ENCODE measurements at regions not wholly inside any gene's neighbourhood (a gene's known extent, or its start where the extent isn't known, plus 50 kb on each side); places are given as distances from the start of the nearest gene placed in this dataset.
"Not testable (repeated sequence)": the region's sequence is repeated elsewhere in the genome, so short reads cannot be mapped to it uniquely, and the experiment has no call there.

DNA sequence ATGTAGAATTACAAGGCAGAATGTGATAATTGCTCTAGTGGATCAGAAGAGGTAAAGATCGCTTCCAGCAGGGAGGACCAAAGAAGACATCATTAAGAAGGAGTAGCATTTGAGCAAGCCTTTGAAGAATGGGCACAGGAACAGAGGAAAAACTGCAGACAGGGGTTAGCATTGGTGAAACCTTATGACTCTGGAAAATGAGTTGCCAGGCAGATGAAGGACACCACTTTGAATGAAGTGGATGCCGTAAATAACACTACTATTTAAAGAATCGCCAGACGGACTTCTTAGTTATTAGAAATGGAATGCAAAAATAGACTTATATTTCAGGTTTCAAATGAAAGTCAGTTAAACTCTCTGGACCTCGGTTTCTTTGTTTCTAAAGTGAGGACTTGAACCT is 727.7 kb downstream of the USP25 start:
- ATAC-seq (no peak), DNase-seq (no peak)
- ChIA-PET CTCF (no interaction called here), POLR2A (no interaction called here)
- TF ChIP-seq, protein P1, sequence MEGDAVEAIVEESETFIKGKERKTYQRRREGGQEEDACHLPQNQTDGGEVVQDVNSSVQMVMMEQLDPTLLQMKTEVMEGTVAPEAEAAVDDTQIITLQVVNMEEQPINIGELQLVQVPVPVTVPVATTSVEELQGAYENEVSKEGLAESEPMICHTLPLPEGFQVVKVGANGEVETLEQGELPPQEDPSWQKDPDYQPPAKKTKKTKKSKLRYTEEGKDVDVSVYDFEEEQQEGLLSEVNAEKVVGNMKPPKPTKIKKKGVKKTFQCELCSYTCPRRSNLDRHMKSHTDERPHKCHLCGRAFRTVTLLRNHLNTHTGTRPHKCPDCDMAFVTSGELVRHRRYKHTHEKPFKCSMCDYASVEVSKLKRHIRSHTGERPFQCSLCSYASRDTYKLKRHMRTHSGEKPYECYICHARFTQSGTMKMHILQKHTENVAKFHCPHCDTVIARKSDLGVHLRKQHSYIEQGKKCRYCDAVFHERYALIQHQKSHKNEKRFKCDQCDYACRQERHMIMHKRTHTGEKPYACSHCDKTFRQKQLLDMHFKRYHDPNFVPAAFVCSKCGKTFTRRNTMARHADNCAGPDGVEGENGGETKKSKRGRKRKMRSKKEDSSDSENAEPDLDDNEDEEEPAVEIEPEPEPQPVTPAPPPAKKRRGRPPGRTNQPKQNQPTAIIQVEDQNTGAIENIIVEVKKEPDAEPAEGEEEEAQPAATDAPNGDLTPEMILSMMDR (IDR thresholded peaks at IDR 0.05) = no peak
- Mint-ChIP-seq H3K4me3 (no peak overlapping the region), H3K27me3 (no peaks in the 10 kb centered on the region), H3K36me3 (ENCODE audit: low read depth) (no peaks in the 10 kb centered on the region), H3K27ac (no peak overlapping the region), H3K9me3 (peaks cover 2% of the 10 kb centered on the region), H3K4me1 (ENCODE audit: low read depth) (no peaks in the 10 kb centered on the region)
- intact Hi-C loops (cut with micrococcal nuclease) = no loop called here

DNA sequence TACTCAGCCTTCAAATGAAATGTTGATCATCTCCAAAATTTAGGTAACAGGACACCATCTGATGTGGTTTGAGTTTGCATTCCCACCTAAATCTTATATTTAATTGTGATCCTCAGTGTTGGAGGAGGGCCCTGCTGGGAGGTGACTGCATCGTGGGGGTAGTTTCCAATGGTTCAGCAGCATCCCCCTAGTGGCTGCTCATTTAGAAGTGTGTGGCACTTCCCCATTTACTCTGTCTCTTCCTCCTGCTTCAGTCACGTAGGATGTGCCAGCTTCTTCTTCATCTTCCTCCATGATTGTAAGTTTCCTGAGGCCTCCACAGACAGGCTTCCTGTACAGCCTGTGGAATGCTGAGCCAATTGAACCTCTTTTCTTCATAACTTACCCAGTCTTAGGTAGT is 731.2 kb downstream of the USP25 start:
- Mint-ChIP-seq H3K4me1 (ENCODE audit: low read depth) (no peaks in the 10 kb centered on the region), H3K4me3 (no peak overlapping the region), H3K27me3 (no peaks in the 10 kb centered on the region), H3K27ac (no peak overlapping the region), H3K9me3 (peaks cover 6% of the 10 kb centered on the region), H3K36me3 (ENCODE audit: low read depth) (no peaks in the 10 kb centered on the region)
- ChIA-PET CTCF (no interaction called here), POLR2A (no interaction called here)
- ATAC-seq (no peak), DNase-seq (no peak)
- intact Hi-C loops (cut with micrococcal nuclease) = no loop called here
- TF ChIP-seq, protein P1 (IDR thresholded peaks at IDR 0.05) = no peak

DNA sequence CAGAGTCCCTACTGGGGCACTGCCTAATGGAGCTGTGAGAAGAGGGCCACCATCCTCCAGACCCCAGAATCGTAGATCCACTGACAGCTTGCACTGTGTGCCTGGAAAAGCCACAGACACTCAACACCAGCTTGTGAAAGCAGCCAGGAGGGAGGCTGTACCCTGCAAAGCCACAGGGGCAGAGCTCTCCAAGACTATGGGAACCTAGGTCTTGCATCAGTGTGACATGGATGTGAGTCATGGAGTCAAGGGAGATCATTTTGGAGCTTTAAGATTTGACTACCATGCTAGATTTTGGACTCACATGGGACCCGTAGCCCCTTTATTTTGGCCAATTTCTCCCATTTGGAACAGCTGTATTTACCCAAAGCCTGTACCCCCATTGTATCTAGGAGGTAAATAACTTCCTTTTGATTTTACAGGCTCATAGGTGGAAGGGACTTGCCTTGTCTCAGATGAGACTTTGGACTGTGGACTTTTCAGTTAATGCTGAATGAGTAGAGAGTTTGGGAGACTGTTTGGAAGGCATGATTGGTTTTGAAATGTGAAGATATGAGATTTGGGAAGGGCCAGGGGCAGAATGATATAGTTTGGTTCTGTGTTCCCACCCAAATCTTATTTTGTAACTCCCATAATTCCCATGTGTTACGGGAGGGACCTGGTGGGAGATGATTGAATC is 734.6 kb downstream of the USP25 start:
- POLR2A ChIA-PET; H3K36me3 Mint-ChIP-seq (ENCODE audit: low read depth); H3K4me1 Mint-ChIP-seq (ENCODE audit: low read depth); H3K27ac Mint-ChIP-seq; H3K9me3 Mint-ChIP-seq; ATAC-seq; H3K27me3 Mint-ChIP-seq; CTCF ChIA-PET; intact Hi-C loops (cut with micrococcal nuclease); DNase-seq; H3K4me3 Mint-ChIP-seq: not testable (repeated sequence)

DNA sequence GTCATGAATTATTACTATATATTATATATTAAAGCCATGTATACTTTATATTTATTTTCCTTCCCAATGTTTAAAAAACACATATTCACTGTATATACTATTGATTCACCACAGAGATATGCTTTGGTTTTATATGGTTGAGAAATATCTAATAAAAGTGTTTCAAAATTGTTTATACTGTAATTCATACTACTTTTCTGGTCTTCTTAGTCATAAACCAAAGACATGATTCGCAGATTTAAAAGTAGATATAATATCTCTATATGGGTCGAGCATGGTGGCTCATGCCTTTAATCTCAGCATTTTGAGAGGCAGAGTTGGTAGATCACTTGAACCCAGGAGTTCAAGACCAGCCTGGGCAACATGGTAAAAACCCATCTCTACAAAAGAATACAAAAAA is 738.4 kb downstream of the USP25 start:
- POLR2A ChIA-PET = no interaction called here
- ATAC-seq = no peak
- DNase-seq = no peak
- CTCF ChIA-PET = no interaction called here
- H3K4me3 Mint-ChIP-seq = no peak overlapping the region
- H3K36me3 Mint-ChIP-seq (ENCODE audit: low read depth) = no peaks in the 10 kb centered on the region
- H3K27ac Mint-ChIP-seq = no peak overlapping the region
- intact Hi-C loops (cut with micrococcal nuclease) = no loop called here
- no peaks in the 10 kb centered on the region for H3K4me1 Mint-ChIP-seq (ENCODE audit: low read depth)
- no peaks in the 10 kb centered on the region for H3K27me3 Mint-ChIP-seq
- H3K9me3 Mint-ChIP-seq = peaks cover 3% of the 10 kb centered on the region
- TF ChIP-seq, protein P1 (IDR thresholded peaks at IDR 0.05) = no peak

DNA sequence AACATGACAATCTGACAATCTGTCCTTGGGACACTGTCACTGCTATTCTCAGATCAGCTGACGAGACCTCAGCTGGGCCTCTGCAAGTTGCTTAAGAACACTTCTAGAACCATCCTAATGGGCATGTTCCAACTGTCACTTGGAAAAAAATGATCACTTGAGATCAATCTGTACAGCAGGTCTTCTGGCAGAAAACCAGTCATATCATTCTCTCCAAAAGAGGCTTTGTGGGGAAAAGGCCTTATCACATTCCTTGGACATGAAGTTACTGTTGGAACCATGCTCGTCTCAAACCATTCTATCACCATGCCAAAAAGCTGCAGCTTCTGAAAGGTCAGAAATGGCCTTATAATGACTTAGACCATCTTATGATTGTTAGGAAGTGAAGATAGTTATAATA is 744.2 kb downstream of the USP25 start:
- no peaks in the 10 kb centered on the region for H3K36me3 Mint-ChIP-seq (ENCODE audit: low read depth)
- ATAC-seq (no peak), DNase-seq (no peak)
- H3K27me3 Mint-ChIP-seq = no peaks in the 10 kb centered on the region
- intact Hi-C loops (cut with micrococcal nuclease) = no loop called here
- POLR2A ChIA-PET = no interaction called here
- H3K4me1 Mint-ChIP-seq (ENCODE audit: low read depth) = no peaks in the 10 kb centered on the region
- H3K9me3 Mint-ChIP-seq = peaks cover 4% of the 10 kb centered on the region
- H3K27ac Mint-ChIP-seq = no peak overlapping the region
- no peak overlapping the region for H3K4me3 Mint-ChIP-seq
- TF ChIP-seq, protein P1 (IDR thresholded peaks at IDR 0.05) = no peak
- CTCF ChIA-PET = no interaction called here
